HL-60 (cell line): ENCODE measurements at regions not wholly inside any gene's neighbourhood (a gene's known extent, or its start where the extent isn't known, plus 50 kb on each side); places are given as distances from the start of the nearest gene placed in this dataset.

ENCODE experiments used
- DNase-seq, 2 experiments: peaks; one replicate each; pipeline ENCODE4 v3.0.0-alpha.2; 2010 to 2020; ENCODE audit warnings: low read depth in 1 of 2, low spot score in 1 of 2
- H3K27ac ChIP-seq: fragments of 250-450 bp; sonication (Bioruptor Pico); replicated peaks from 2 replicates; pipeline ENCODE4 v1.5.1; 2020; ENCODE audit warnings: mild to moderate bottlenecking, moderate library complexity
- H3K27me3 ChIP-seq: fragments of 250-450 bp; sonication (Bioruptor Pico); 2 replicates; pipeline ENCODE4 v1.5.1; 2021; ENCODE audit warnings: mild to moderate bottlenecking, moderate library complexity; ENCODE audit not compliant: insufficient read depth, poor library complexity, severe bottlenecking
- H3K4me3 ChIP-seq: replicated peaks from 2 replicates; pipeline ENCODE4 v1.5.1; 2011; ENCODE audit warnings: mild to moderate bottlenecking, control low read depth, low read length; ENCODE audit not compliant: insufficient read depth
- CTCF ChIP-seq: IDR thresholded peaks from one replicate; pipeline ENCODE4 v1.5.1; 2011; ENCODE audit warnings: low read length, control low read depth, inconsistent platforms; ENCODE audit not compliant: insufficient read depth
- GABPA ChIP-seq: IDR thresholded peaks from 2 replicates; pipeline ENCODE4 v1.6.1; 2012; ENCODE audit warnings: low read depth
- POLR2AphosphoS5 ChIP-seq: IDR thresholded peaks from 2 replicates; pipeline ENCODE4 v1.6.1; 2012; ENCODE audit warnings: low read depth
- REST ChIP-seq: IDR thresholded peaks from 2 replicates; pipeline ENCODE4 v1.6.1; 2012; ENCODE audit warnings: low read depth; ENCODE audit not compliant: insufficient replicate concordance
- SPI1 ChIP-seq: IDR thresholded peaks from 2 replicates; pipeline ENCODE4 v1.6.1; 2012; ENCODE audit warnings: low read depth, mild to moderate bottlenecking, borderline replicate concordance

- Histone ChIP-seq H3K27ac (no peak overlapping the region), H3K4me3 (no peak overlapping the region), H3K27me3 (no peaks in the 10 kb centered on the region)
- no peak for DNase-seq
- TF ChIP-seq GABPA (no peak), POLR2AphosphoS5 (no peak), SPI1 (no peak), REST (no peak)
These were observed 114.4 kb upstream of the NOL4 start for GRCh38 chr18:34339155-34339554.

- no peak for DNase-seq
- no peak overlapping the region for H3K27ac ChIP-seq
- H3K4me3 ChIP-seq, result no peak overlapping the region
- no peaks in the 10 kb centered on the region for H3K27me3 ChIP-seq
- no peak for TF ChIP-seq REST
These were observed 118.2 kb upstream of the NOL4 start for GRCh38 chr18:34342960-34343359.

- DNase-seq, result no peak
- Histone ChIP-seq H3K27ac (no peak overlapping the region), H3K4me3 (no peak overlapping the region), H3K27me3 (peaks cover 3% of the 10 kb centered on the region)
- TF ChIP-seq POLR2AphosphoS5 (no peak), SPI1 (no peak), GABPA (no peak), REST (no peak), CTCF (no peak)
These were observed 121.0 kb upstream of the NOL4 start for GRCh38 chr18:34345738-34346137.

GRCh38 chr18:34350778-34351177 is 126.1 kb upstream of the NOL4 start:
- H3K27ac ChIP-seq, result no peak overlapping the region
- no peak overlapping the region for H3K4me3 ChIP-seq
- H3K27me3 ChIP-seq, result peaks cover 3% of the 10 kb centered on the region
- no peak for TF ChIP-seq POLR2AphosphoS5
- no peak for TF ChIP-seq REST
- TF ChIP-seq CTCF, result no peak
- no peak for TF ChIP-seq GABPA
- no peak for TF ChIP-seq SPI1
- DNase-seq, result no peak
